K562 (cell line): ENCODE measurements at regions not wholly inside any gene's neighbourhood (a gene's known extent, or its start where the extent isn't known, plus 50 kb on each side); places are given as distances from the start of the nearest gene placed in this dataset.

Experiments used
- ATAC-seq: fragments of 200-7000 bp; cut with Tn5 transposase; 3 replicates; pipeline ENCODE4 v1.9.1; 2020; ENCODE audit warnings: moderate library complexity
- BruUV-seq: library from RNA; stranded (reverse); fragments of 400-500 nt; replicated peaks from 2 replicates; lab custom pipeline; 2021; lab: Mats Ljungman, UMichigan
- CTCF ChIA-PET: fragments of 300-600 bp; formaldehyde crosslinking; extraction: SDS; loops from one replicate; lab custom pipeline; 2021; ENCODE audit warnings: low intra/inter-chr PET ratio; lab: Yijun Ruan, JAX
- POLR2A ChIA-PET: fragments of 300-600, 350-650 bp; sonication (Branson Sonifier 250); formaldehyde crosslinking; extraction: SDS; loops from one replicate; lab custom pipeline; 2021; ENCODE audit warnings: antibody characterized with exemption, inconsistent platforms; lab: Yijun Ruan, JAX
- DNase-seq, 4 experiments: peaks; one replicate each; pipeline versions ENCODE4 v3.0.0 to v3.0.0-alpha.2; 2011 to 2018; ENCODE audit warnings: low spot score in 3 of 4, mixed read lengths in 3 of 4; ENCODE audit errors: extremely low read depth in 1 of 4
- FAIRE-seq: peaks from 2 replicates; lab custom pipeline; 2011; peaks lifted over from hg19 to GRCh38; lab: Jason Lieb, UNC
- H2AFZ ChIP-seq: 2 replicates; pipeline ENCODE4 v1.6.0; 2011; ENCODE audit warnings: low read depth, low read length, control low read depth, inconsistent platforms
- H3K27ac ChIP-seq: fragments of 200-600 bp; 3 replicates; pipeline ENCODE4 v1.8.0; 2011; ENCODE audit warnings: low read depth, mild to moderate bottlenecking, control low read depth, inconsistent platforms, low read length, moderate library complexity, mixed read lengths; ENCODE audit errors: extremely low read depth
- H3K27me3 ChIP-seq, 2 experiments: fragments of 300-600 bp in 1 of 2; 2 replicates in 1 of 2; 3 replicates in 1 of 2; pipeline versions ENCODE4 v1.6.0 to v1.8.0; 2011; ENCODE audit warnings: inconsistent platforms in 2 of 2, low read length in 2 of 2, mild to moderate bottlenecking in 1 of 2, mixed read lengths in 1 of 2, moderate library complexity in 1 of 2; ENCODE audit not compliant: control insufficient read depth in 2 of 2, insufficient read depth in 2 of 2
- H3K36me3 ChIP-seq: fragments of 300-600 bp; 3 replicates; pipeline ENCODE4 v1.8.0; 2011; ENCODE audit warnings: mild to moderate bottlenecking, low read length, inconsistent platforms; ENCODE audit not compliant: control insufficient read depth, insufficient read depth
- H3K4me1 ChIP-seq, 2 experiments: fragments of 200-600 bp in 1 of 2; replicated peaks in 1 of 2; 2 replicates in 1 of 2; 3 replicates in 1 of 2; pipeline versions ENCODE4 v1.5.1 to v1.8.0; 2011; ENCODE audit warnings: inconsistent platforms in 2 of 2, low read length in 2 of 2, mild to moderate bottlenecking in 1 of 2, mixed read lengths in 1 of 2, moderate library complexity in 1 of 2; ENCODE audit not compliant: control insufficient read depth in 2 of 2, insufficient read depth in 2 of 2
- H3K4me2 ChIP-seq: 2 replicates; pipeline ENCODE4 v1.6.1; 2011; ENCODE audit warnings: low read length, control low read depth, inconsistent platforms, mixed read lengths; ENCODE audit not compliant: insufficient read depth
- H3K4me3 ChIP-seq: fragments of 200-600 bp; sonication (generic), shearing (Covaris generic); 2 replicates; pipeline ENCODE4 v1.5.1; 2016; ENCODE audit warnings: control low read depth, inconsistent platforms
- H3K79me2 ChIP-seq: fragments of 200-600 bp; 3 replicates; pipeline ENCODE4 v1.8.0; 2011; ENCODE audit warnings: low read length, inconsistent platforms; ENCODE audit not compliant: control insufficient read depth, insufficient read depth
- H3K9ac ChIP-seq, 2 experiments: 2 replicates each; pipeline versions ENCODE4 v1.6.0 to v1.6.1; 2011; ENCODE audit warnings: low read depth in 2 of 2, low read length in 2 of 2, control low read depth in 1 of 2, inconsistent platforms in 1 of 2, mild to moderate bottlenecking in 1 of 2, mixed read lengths in 1 of 2; ENCODE audit not compliant: insufficient read depth in 1 of 2
- H3K9me1 ChIP-seq: one replicate; pipeline ENCODE4 v1.6.0; 2011; ENCODE audit warnings: inconsistent platforms, mild to moderate bottlenecking, low read length, moderate library complexity; ENCODE audit not compliant: control insufficient read depth, insufficient read depth
- H3K9me3 ChIP-seq: replicated peaks from 2 replicates; pipeline ENCODE4 v1.5.1; 2011; ENCODE audit warnings: low read depth, low read length, inconsistent platforms; ENCODE audit not compliant: control insufficient read depth, insufficient read depth
- H4K20me1 ChIP-seq: replicated peaks from 2 replicates; pipeline ENCODE4 v1.6.1; 2011; ENCODE audit warnings: low read length, inconsistent platforms, mixed read lengths; ENCODE audit not compliant: control insufficient read depth, insufficient read depth
- BACH1 ChIP-seq: fragments of 200-800 bp; sonication (Bioruptor generic); IDR thresholded peaks from 2 replicates; pipeline ENCODE4 v1.6.1; 2016; ENCODE audit warnings: missing genetic modification characterization, missing compliant biosample characterization
- BCLAF1 ChIP-seq, 2 experiments: fragments of 450-650 bp in 1 of 2; IDR thresholded peaks; 2 replicates each; pipeline ENCODE4 v1.6.1; 2011 to 2017; ENCODE audit warnings: low read depth in 2 of 2, antibody characterized with exemption in 1 of 2, borderline replicate concordance in 1 of 2, low read length in 1 of 2, mild to moderate bottlenecking in 1 of 2, mixed read lengths in 1 of 2; ENCODE audit not compliant: control insufficient read depth in 1 of 2
- C11orf30 ChIP-seq: fragments of 450-650 bp; IDR thresholded peaks from 2 replicates; pipeline ENCODE4 v1.6.1; 2016; ENCODE audit warnings: low read depth, mild to moderate bottlenecking
- MEIS2 ChIP-seq: fragments of 450-650 bp; IDR thresholded peaks from 2 replicates; pipeline ENCODE4 v1.6.1; 2014; ENCODE audit warnings: mild to moderate bottlenecking; ENCODE audit not compliant: partially characterized antibody
- NR1H2 ChIP-seq: sonication (generic); formaldehyde crosslinking; IDR thresholded peaks from 2 replicates; pipeline ENCODE4 v1.4.0; 2020; ENCODE audit warnings: mild to moderate bottlenecking, missing genetic modification reagents
- PRDM10 ChIP-seq: fragments of 450-650 bp; IDR thresholded peaks from 2 replicates; pipeline ENCODE4 v1.6.1; 2018; ENCODE audit not compliant: partially characterized antibody
- SOX6 ChIP-seq: fragments of 450-650 bp; IDR thresholded peaks from 2 replicates; pipeline ENCODE4 v1.6.1; 2014; ENCODE audit warnings: mild to moderate bottlenecking
- ZNF740 ChIP-seq, 3 experiments: fragments of 200-800 bp in 1 of 3; sonication (Bioruptor generic) in 1 of 3; sonication (generic) in 1 of 3; formaldehyde crosslinking in 1 of 3; IDR thresholded peaks; 2 replicates each; pipeline versions ENCODE4 v1.6.1 to v1.8.0; 2016 to 2022; ENCODE audit warnings: mild to moderate bottlenecking in 2 of 3, missing compliant biosample characterization in 2 of 3, missing genetic modification characterization in 2 of 3, missing genetic modification reagents in 1 of 3
- ZNF785 ChIP-seq: fragments of 250-450 bp; sonication (Bioruptor Pico); IDR thresholded peaks from 2 replicates; pipeline ENCODE4 v1.4.0; 2020; ENCODE audit warnings: mild to moderate bottlenecking
- WGBS: fragments of 100-300 bp; shearing (Covaris generic); methylation state at CpG from one replicate; pipeline ENCODE4 v1.1.6; 2016; ENCODE audit warnings: low coverage, mixed read lengths; ENCODE audit not compliant: insufficient coverage; ENCODE audit errors: missing lambda C conversion rate; 5-methylcytosine and 5-hydroxymethylcytosine counted together
- in situ Hi-C: fragments of 300-500 bp; cut with MboI; formaldehyde crosslinking; loops from 4 replicates; pipeline ENCODE4 v1.15.0; 2018; ENCODE audit warnings: inconsistent platforms, mixed read lengths
- intact Hi-C: fragments of 100-400 bp; cut with micrococcal nuclease; formaldehyde crosslinking; loops from 2 replicates; pipeline ENCODE4 v1.14.2; 2022
- TF ChIP-seq, protein P1 (sequence below): sonication (generic); formaldehyde crosslinking; IDR thresholded peaks from 2 replicates; pipeline ENCODE4 v1.8.0; 2022; ENCODE audit warnings: mild to moderate bottlenecking, missing genetic modification reagents

- Histone ChIP-seq H3K36me3 (no peaks in the 10 kb centered on the region), H3K27me3 (no peaks in the 10 kb centered on the region), H3K79me2 (no peaks in the 10 kb centered on the region), H4K20me1 (no peaks in the 10 kb centered on the region), H3K4me1 (no peaks in the 10 kb centered on the region), H3K9me1 (no peaks in the 10 kb centered on the region), H2AFZ (no peak overlapping the region), H3K9me3 (no peaks in the 10 kb centered on the region), H3K27ac (no peak overlapping the region), H3K9ac (no peak overlapping the region), H3K4me2 (no peak overlapping the region), H3K4me3 (no peak overlapping the region)
- CTCF ChIA-PET = no interaction called here
- in situ Hi-C loops = no loop called here
- 20% methylated on average over 2 of the region's 2 CpGs for WGBS
- intact Hi-C loops = no loop called here
- no peak for DNase-seq
- FAIRE-seq = no peak
- POLR2A ChIA-PET = no interaction called here
- no TSS peak for BruUV-seq
- ATAC-seq = no peak
- TF ChIP-seq BCLAF1 (IDR thresholded peaks at IDR 0.05; ENCODE audit: borderline replicate concordance in 1 of 2, control insufficient read depth in 1 of 2, low read depth in 2 of 2, low read length in 1 of 2) = no peak
- no peak for TF ChIP-seq MEIS2
- no peak for TF ChIP-seq NR1H2 (CRISPR knock-in tag)
- no peak for TF ChIP-seq PRDM10
- TF ChIP-seq C11orf30 = no peak
- TF ChIP-seq SOX6 = no peak
- TF ChIP-seq, protein P1, sequence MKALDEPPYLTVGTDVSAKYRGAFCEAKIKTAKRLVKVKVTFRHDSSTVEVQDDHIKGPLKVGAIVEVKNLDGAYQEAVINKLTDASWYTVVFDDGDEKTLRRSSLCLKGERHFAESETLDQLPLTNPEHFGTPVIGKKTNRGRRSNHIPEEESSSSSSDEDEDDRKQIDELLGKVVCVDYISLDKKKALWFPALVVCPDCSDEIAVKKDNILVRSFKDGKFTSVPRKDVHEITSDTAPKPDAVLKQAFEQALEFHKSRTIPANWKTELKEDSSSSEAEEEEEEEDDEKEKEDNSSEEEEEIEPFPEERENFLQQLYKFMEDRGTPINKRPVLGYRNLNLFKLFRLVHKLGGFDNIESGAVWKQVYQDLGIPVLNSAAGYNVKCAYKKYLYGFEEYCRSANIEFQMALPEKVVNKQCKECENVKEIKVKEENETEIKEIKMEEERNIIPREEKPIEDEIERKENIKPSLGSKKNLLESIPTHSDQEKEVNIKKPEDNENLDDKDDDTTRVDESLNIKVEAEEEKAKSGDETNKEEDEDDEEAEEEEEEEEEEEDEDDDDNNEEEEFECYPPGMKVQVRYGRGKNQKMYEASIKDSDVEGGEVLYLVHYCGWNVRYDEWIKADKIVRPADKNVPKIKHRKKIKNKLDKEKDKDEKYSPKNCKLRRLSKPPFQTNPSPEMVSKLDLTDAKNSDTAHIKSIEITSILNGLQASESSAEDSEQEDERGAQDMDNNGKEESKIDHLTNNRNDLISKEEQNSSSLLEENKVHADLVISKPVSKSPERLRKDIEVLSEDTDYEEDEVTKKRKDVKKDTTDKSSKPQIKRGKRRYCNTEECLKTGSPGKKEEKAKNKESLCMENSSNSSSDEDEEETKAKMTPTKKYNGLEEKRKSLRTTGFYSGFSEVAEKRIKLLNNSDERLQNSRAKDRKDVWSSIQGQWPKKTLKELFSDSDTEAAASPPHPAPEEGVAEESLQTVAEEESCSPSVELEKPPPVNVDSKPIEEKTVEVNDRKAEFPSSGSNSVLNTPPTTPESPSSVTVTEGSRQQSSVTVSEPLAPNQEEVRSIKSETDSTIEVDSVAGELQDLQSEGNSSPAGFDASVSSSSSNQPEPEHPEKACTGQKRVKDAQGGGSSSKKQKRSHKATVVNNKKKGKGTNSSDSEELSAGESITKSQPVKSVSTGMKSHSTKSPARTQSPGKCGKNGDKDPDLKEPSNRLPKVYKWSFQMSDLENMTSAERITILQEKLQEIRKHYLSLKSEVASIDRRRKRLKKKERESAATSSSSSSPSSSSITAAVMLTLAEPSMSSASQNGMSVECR (CRISPR knock-in tag) = no peak
- no peak for TF ChIP-seq ZNF785
- TF ChIP-seq ZNF740 (CRISPR knock-in tag; IDR thresholded peaks at IDR 0.05) = no peak
- TF ChIP-seq ZNF740 (tag; IDR thresholded peaks at IDR 0.05) = no peak
- TF ChIP-seq BACH1 (tag) = no peak
These were observed 299.3 kb downstream of the ANXA1 start for GRCh38 chr9:73451003-73451402.
